GM23248 (cell line): ENCODE measurements at regions not wholly inside any gene's neighbourhood (a gene's known extent, or its start where the extent isn't known, plus 50 kb on each side); places are given as distances from the start of the nearest gene placed in this dataset.

ENCODE experiments used
- EZH2 ChIP-seq: fragments of 200-600 bp; sonication (generic); IDR thresholded peaks from 2 replicates; pipeline ENCODE4 v1.6.1; 2018; ENCODE audit warnings: antibody characterized with exemption, mild to moderate bottlenecking; ENCODE audit not compliant: insufficient read depth, poor library complexity, severe bottlenecking
- EZH2phosphoT487 ChIP-seq: fragments of 200-600 bp; sonication (generic); IDR thresholded peaks from 2 replicates; pipeline ENCODE4 v1.6.1; 2018; ENCODE audit warnings: antibody characterized with exemption, moderate library complexity, mild to moderate bottlenecking, low read depth; ENCODE audit not compliant: insufficient read depth

- no peak for TF ChIP-seq EZH2
- no peak for TF ChIP-seq EZH2phosphoT487
Observed at GRCh38 chr13:39856714-39857113, 201.3 kb downstream of the COG6 start.
